OCI-LY1 (cell line): ENCODE measurements at regions not wholly inside any gene's neighbourhood (a gene's known extent, or its start where the extent isn't known, plus 50 kb on each side); places are given as distances from the start of the nearest gene placed in this dataset.

Source experiments
- EZH2 ChIP-seq: fragments of 200-600 bp; sonication (generic), shearing (Covaris generic); IDR thresholded peaks from 2 replicates; pipeline ENCODE4 v1.8.0; 2017; ENCODE audit warnings: borderline replicate concordance, mixed run types, mild to moderate bottlenecking, antibody characterized with exemption, low read length, moderate library complexity, mixed read lengths
- TF ChIP-seq, protein P1 (sequence below): fragments of 200-600 bp; sonication (generic), shearing (Covaris generic); IDR thresholded peaks from 2 replicates; pipeline ENCODE4 v1.5.1; 2017; ENCODE audit warnings: mild to moderate bottlenecking, antibody characterized with exemption, low read length, moderate library complexity, mixed read lengths

DNA sequence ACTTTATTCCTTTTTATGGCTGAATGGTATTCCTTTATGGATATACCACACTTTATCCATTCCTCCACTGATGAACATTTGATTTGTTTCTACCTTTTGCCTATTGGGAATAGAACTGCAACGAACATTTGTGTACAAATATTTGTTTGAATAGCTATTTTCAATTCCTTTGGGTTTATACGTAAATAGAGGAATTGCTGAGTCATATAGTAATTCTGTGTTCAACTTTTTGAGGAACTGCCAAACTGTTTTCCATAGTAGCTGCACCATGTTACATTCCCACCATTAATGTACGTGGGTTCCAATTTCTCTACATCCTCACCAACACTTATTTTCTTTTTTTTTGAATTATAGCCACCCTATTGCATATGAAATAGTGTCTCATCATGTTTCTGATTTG lies 156.5 kb upstream of the ATP6AP2 start:
- TF ChIP-seq, protein P1, sequence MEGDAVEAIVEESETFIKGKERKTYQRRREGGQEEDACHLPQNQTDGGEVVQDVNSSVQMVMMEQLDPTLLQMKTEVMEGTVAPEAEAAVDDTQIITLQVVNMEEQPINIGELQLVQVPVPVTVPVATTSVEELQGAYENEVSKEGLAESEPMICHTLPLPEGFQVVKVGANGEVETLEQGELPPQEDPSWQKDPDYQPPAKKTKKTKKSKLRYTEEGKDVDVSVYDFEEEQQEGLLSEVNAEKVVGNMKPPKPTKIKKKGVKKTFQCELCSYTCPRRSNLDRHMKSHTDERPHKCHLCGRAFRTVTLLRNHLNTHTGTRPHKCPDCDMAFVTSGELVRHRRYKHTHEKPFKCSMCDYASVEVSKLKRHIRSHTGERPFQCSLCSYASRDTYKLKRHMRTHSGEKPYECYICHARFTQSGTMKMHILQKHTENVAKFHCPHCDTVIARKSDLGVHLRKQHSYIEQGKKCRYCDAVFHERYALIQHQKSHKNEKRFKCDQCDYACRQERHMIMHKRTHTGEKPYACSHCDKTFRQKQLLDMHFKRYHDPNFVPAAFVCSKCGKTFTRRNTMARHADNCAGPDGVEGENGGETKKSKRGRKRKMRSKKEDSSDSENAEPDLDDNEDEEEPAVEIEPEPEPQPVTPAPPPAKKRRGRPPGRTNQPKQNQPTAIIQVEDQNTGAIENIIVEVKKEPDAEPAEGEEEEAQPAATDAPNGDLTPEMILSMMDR: no peak
- TF ChIP-seq EZH2: no peak
